NT2/D1 (cell line): ENCODE measurements at regions not wholly inside any gene's neighbourhood (a gene's known extent, or its start where the extent isn't known, plus 50 kb on each side); places are given as distances from the start of the nearest gene placed in this dataset.

Source experiments
- SUZ12 ChIP-seq: IDR thresholded peaks from 2 replicates; pipeline ENCODE4 v1.6.1; 2011; ENCODE audit not compliant: insufficient read length, insufficient read depth; ENCODE audit errors: extremely low read depth
- YY1 ChIP-seq: IDR thresholded peaks from 2 replicates; pipeline ENCODE4 v1.6.1; 2011; ENCODE audit not compliant: insufficient read length, insufficient read depth
- ZNF274 ChIP-seq: IDR thresholded peaks from 2 replicates; pipeline ENCODE4 v1.6.1; 2011; ENCODE audit warnings: mild to moderate bottlenecking, low read depth, low read length

GRCh38 chr6:168190014-168190405, 111.0 kb upstream of the FRMD1 start:
- TF ChIP-seq SUZ12 (no peak), ZNF274 (no peak), YY1 (no peak)
